Retinal pigment epithelial cell (primary cell): ENCODE measurements at regions not wholly inside any gene's neighbourhood (a gene's known extent, or its start where the extent isn't known, plus 50 kb on each side); places are given as distances from the start of the nearest gene placed in this dataset.
A peak's percentile ranks its signal among the peaks of the same experiment; 100 is the strongest.

Experiments used
- DNase-seq: peaks from one replicate; pipeline ENCODE4 v3.0.0-alpha.2; 2010; ENCODE audit warnings: low read depth
- H3K4me3 ChIP-seq: 2 replicates; pipeline ENCODE4 v1.5.1; 2011; ENCODE audit warnings: mild to moderate bottlenecking, low read length, control low read depth, moderate library complexity
- CTCF ChIP-seq: conservative IDR thresholded peaks from 2 replicates; pipeline ENCODE4 v1.5.1; 2011; ENCODE audit warnings: low read depth, low read length, control low read depth, inconsistent platforms

- no peak for TF ChIP-seq CTCF
- DNase-seq = no peak
Observed at GRCh38 chr5:68834491-68834981, 259.3 kb upstream of the SLC30A5 start.

GRCh38 chr5:68838157-68838718, 255.6 kb upstream of the SLC30A5 start:
- DNase-seq = no peak
- H3K4me3 ChIP-seq = no peak overlapping the region
- no peak for TF ChIP-seq CTCF

More at GRCh38 chr5:68834491-68834981, 259.3 kb upstream of the SLC30A5 start:
- no peak overlapping the region for H3K4me3 ChIP-seq

- no peak for TF ChIP-seq CTCF
- DNase-seq = no peak
- no peak overlapping the region for H3K4me3 ChIP-seq
Observed at GRCh38 chr5:68839019-68839552, 254.7 kb upstream of the SLC30A5 start.

GRCh38 chr5:68843624-68844364, 250.0 kb upstream of the SLC30A5 start:
- peak; percentile 34 for DNase-seq
- TF ChIP-seq CTCF = no peak
- no peak overlapping the region for H3K4me3 ChIP-seq

- no peak overlapping the region for H3K4me3 ChIP-seq
- no peak for TF ChIP-seq CTCF
- no peak for DNase-seq
Observed at GRCh38 chr5:68845131-68845530, 248.7 kb upstream of the SLC30A5 start.

- no peak for TF ChIP-seq CTCF
- no peak overlapping the region for H3K4me3 ChIP-seq
- no peak for DNase-seq
Observed at GRCh38 chr5:68846828-68847227, 247.0 kb upstream of the SLC30A5 start.

- no peak for DNase-seq
- TF ChIP-seq CTCF = no peak
- H3K4me3 ChIP-seq = no peak overlapping the region
Observed at GRCh38 chr5:68848091-68848490, 245.7 kb upstream of the SLC30A5 start.
